Epithelial cell of esophagus (primary cell): ENCODE measurements at regions not wholly inside any gene's neighbourhood (a gene's known extent, or its start where the extent isn't known, plus 50 kb on each side); places are given as distances from the start of the nearest gene placed in this dataset.

Source experiments
- DNase-seq: peaks from one replicate; pipeline ENCODE4 v3.0.0; 2010; ENCODE audit warnings: low read depth
- H3K4me3 ChIP-seq: 2 replicates; pipeline ENCODE4 v1.5.1; 2011; ENCODE audit warnings: mild to moderate bottlenecking, low read length, control low read depth
- TF ChIP-seq, protein P1 (sequence below): IDR thresholded peaks from 2 replicates; pipeline ENCODE4 v1.5.1; 2011; ENCODE audit warnings: low read depth, mild to moderate bottlenecking, low read length, control low read depth, inconsistent platforms; ENCODE audit not compliant: insufficient read depth; ENCODE audit errors: missing control alignments

DNA sequence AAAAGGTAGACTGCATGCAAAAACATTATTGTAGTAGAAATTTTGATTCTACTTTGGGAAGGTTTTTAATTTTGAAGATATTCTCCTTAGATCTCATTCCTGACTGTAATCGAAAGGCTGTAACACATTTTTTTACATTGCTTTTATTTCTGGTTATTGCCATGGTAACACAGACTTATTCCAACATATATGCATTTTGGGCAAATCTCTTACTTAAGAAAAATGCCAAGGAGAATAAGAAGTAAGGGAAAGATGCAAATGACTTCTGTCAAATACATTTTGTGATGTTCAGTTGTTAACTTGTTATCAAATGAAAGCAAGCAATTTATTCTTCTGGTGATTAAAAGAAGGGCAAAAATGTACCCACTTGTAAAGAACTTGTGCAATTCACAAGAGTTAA lies 267.5 kb downstream of the AASDHPPT start:
- TF ChIP-seq, protein P1, sequence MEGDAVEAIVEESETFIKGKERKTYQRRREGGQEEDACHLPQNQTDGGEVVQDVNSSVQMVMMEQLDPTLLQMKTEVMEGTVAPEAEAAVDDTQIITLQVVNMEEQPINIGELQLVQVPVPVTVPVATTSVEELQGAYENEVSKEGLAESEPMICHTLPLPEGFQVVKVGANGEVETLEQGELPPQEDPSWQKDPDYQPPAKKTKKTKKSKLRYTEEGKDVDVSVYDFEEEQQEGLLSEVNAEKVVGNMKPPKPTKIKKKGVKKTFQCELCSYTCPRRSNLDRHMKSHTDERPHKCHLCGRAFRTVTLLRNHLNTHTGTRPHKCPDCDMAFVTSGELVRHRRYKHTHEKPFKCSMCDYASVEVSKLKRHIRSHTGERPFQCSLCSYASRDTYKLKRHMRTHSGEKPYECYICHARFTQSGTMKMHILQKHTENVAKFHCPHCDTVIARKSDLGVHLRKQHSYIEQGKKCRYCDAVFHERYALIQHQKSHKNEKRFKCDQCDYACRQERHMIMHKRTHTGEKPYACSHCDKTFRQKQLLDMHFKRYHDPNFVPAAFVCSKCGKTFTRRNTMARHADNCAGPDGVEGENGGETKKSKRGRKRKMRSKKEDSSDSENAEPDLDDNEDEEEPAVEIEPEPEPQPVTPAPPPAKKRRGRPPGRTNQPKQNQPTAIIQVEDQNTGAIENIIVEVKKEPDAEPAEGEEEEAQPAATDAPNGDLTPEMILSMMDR = no peak
- DNase-seq = no peak
- H3K4me3 ChIP-seq = no peak overlapping the region

DNA sequence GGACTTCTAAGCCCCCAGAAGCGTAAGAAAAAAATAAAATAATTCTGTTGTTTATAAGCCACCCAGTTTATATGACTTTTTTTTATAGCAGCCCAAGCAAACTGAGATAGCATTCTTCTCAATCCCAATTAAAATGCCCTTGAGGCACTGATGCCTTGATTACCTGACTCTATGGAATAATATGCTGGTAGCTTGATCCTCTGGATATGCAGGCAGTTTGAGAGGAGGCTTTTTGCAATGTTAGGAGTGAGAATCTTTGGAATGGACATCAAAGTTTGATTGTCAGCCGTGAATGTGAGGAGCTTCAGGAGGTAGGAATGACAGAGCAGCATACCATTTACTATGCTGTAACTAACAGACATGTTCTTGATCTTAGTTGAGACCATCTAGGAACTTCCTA lies 275.6 kb downstream of the AASDHPPT start:
- no peak for DNase-seq
- TF ChIP-seq, protein P1 = no peak
- H3K4me3 ChIP-seq = no peak overlapping the region

DNA sequence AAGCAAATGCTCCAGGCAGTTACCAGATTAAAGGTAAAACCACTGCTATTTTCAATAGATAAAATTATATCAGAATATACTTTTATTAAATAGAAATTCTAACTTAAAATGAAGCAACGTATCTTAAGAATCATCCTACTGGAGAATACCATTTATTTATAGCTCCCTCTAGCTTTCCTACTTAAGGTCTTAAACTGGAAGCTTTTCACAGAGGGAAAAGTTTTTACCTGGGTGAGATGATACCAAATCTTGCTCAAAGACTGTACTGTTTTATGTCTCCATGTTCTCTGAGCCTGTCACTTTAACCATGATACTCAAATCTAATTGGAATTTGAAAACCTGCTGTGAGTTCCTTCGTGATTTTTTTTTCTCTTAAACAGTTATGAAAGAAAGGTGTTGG lies 291.8 kb downstream of the AASDHPPT start:
- TF ChIP-seq, protein P1 = no peak
- no peak overlapping the region for H3K4me3 ChIP-seq
- DNase-seq = no peak

DNA sequence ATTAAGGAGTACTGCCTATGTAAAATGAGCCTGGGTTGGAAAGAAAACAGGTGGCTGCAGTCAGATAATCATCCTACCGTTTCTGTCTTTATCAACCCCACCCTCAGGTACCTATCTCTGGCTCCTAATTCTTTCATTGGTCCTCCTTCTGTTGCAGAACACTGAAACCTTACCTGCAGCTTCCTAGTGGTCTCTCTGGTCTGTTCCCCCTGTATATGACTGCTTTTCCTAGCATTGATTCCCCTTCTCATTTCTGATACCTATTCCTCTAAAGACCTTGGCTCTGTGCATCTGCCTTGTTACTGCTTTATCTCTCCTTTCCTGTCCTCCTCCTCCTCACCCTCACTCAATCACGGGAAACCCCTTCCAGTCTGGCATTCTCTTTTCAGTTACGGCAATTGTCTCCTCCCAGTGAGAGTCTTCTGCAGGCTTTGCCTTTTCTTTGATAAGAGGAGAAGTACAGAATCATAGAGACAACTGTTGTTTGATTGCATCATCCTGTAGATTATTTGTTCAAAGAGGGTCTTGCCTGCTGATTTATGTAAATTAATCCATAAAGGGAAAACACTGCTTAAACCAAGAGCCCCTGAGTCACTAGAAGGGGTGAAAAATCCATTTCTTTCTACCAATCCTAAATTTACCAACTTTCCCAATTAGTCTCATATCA lies 301.2 kb downstream of the AASDHPPT start:
- DNase-seq = no peak
- TF ChIP-seq, protein P1 = no peak
- H3K4me3 ChIP-seq = no peak overlapping the region

DNA sequence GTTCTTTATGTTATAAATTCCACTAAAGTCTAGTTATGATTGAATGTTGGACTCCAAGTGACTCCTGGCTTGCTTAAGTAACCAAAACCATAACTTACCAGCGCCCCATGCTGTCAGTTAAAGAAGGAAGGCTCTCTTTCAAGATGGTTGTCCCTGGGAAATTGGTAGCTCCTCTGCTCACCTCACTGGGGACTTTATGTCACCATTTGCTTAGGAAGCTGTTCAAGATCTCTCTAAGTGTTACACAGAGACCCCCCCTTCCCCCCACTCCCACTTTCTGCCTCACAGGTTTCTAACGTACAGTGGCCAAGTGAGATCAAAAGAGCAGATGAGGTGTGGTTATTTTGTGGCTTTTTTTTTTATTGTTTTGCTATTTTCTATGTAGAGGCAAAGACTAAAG lies 301.8 kb downstream of the AASDHPPT start:
- TF ChIP-seq, protein P1 = no peak
- H3K4me3 ChIP-seq = no peak overlapping the region
- DNase-seq = no peak

DNA sequence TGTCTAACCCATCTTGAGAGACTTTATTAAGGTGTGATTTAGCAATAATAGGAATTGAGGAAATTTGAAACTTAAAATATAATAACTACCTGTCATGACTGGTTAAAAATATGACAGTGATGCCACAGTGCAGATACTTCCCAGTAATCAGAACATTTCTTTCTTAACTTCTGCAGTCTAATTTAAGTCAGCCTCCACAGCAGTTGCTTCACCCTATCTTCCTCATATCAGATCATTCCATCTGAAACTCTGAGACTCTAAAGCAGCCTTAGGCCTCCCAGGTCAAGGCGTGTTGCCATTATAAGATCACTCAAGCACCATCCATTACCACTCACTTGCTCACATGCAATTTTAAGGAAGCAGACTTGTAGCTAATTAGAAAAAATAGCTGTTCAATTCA lies 302.2 kb downstream of the AASDHPPT start:
- H3K4me3 ChIP-seq = no peak overlapping the region
- no peak for DNase-seq
- TF ChIP-seq, protein P1 = no peak

DNA sequence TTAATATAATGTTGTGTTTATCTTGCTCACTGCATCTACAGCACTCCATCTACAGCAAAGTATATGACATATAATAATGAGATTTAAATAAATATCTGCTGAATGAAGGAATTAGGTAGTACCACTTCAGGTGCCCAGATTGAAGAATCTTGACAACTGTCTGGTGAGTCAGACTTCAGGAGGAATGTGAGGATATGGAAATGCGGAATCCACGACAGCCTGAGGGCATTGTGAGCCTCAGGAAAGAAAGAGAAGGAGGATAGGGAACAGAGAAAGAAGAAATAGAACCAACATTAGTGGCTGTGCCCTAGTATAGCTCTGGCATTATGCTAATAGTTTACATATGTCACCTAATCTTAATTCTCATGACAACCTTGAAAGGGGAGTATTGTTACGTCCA lies 304.4 kb downstream of the AASDHPPT start:
- H3K4me3 ChIP-seq = no peak overlapping the region
- TF ChIP-seq, protein P1 = no peak
- peak; percentile 52 for DNase-seq
